ENCODE measurements at regions not wholly inside any gene's neighbourhood (a gene's known extent, or its start where the extent isn't known, plus 50 kb on each side); places are given as distances from the start of the nearest gene placed in this dataset.

DNA sequence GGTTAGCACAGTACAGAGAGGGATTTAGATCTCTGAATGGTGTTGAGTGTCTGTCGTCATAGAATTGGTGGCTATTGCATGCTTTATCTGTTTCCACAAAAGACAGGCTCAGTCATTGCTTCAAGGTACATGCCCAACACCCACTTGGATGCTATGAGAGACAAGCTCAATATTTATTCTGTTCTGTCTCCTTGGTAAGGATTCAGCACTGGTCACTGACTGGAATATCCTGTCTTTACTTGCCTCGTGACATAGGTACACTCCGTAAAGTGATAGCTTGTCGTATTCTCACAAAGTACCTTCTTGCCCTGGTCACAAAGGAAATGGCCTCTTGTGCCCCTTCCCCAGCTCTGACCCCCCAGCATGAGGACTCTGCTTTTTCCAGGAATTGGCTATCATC, 72.8 kb upstream of the CTNNB1 start:
- DNase-seq (ENCODE audit: insufficient read length, low spot score), result no peak
- no peak for TF ChIP-seq POLR2A (IDR thresholded peaks at IDR 0.05; ENCODE audit: low read depth, low read length)
- no peak for FAIRE-seq

DNA sequence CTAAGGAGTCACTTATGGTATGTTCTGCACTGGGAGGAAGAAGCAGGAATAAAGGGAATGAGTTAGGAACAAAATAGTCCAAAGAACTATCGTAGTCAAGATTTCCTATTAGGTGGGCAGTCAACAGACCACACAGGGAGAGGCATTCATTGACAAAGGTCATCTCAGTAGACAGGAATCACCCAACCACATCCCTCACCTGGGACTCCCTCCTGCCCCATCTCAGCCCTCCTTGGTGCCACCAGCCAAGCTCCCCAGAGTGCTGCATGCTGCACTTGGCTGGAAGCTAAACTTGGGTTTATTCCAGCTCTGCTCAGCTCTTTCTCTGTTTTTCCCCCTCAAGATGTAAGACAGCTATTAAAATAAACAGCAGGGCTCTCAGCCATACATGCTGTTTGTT, 72.3 kb upstream of the CTNNB1 start:
- no peak for DNase-seq (ENCODE audit: insufficient read length, low spot score)
- no peak for FAIRE-seq
- TF ChIP-seq POLR2A (IDR thresholded peaks at IDR 0.05; ENCODE audit: low read depth, low read length), result no peak

DNA sequence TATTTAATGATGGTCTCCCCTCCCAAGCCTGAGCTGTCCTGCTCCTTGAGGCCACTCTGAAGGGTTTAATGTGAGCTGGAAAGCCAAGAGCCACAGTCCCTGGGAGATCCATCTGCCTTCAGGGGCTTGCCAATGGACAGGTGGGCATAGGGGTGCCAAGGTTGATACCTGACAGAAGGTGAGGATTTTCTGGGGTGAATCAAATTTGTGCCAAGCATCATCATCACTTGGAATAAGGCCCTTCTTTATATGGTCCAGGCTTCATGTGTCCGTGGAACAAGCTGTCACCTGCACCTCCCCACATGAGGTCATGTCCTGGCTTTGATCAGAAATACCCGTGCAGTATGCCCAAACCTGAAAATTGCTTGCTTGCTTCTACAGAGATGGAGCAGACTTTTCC, 71.9 kb upstream of the CTNNB1 start:
- FAIRE-seq (no peak), DNase-seq (ENCODE audit: insufficient read length, low spot score) (no peak)
- no peak for TF ChIP-seq POLR2A (IDR thresholded peaks at IDR 0.05; ENCODE audit: low read depth, low read length)

DNA sequence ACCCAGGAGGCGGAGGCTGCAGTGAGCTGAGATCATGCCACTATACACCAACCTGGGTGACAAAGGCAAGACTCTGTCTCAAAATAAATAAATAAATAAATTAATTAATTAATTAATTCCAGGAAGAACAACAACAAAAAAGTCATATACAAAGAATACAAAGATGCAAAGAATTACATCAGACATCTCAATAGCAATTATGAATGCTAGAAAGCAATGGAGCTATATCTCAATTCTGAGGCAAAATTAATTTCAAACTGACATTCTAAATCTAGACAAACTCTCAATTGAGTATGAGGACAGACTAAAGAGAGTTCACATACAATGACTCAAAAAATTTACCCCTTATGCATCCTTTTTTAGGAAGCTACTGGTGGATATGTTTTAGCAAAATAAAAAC, 69.6 kb upstream of the CTNNB1 start:
- DNase-seq (ENCODE audit: insufficient read length, low spot score) (no peak), FAIRE-seq (no peak)
- no peak for TF ChIP-seq POLR2A (IDR thresholded peaks at IDR 0.05; ENCODE audit: low read depth, low read length)

DNA sequence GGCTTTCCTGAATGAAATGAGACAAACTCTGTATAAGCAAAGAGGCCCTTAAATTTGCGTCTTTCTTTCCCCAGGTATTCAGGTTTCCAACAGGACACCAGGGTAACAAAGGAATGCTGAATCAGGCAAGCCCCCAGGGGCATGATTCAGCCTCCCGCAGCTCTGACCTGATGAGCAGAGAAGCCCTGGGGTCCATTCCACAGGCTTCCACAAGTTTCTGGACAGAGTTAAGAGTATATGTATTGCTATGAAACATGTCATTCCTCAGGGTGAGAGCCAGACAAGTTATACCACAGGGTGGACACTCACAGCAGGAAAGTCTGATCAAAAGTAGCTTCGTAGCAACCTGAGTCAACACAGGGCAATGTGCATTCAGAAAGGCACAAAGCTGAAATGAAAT, 68.1 kb upstream of the CTNNB1 start:
- no peak for FAIRE-seq
- TF ChIP-seq POLR2A (IDR thresholded peaks at IDR 0.05; ENCODE audit: low read depth, low read length), result no peak
- no peak for DNase-seq (ENCODE audit: insufficient read length, low spot score)

DNA sequence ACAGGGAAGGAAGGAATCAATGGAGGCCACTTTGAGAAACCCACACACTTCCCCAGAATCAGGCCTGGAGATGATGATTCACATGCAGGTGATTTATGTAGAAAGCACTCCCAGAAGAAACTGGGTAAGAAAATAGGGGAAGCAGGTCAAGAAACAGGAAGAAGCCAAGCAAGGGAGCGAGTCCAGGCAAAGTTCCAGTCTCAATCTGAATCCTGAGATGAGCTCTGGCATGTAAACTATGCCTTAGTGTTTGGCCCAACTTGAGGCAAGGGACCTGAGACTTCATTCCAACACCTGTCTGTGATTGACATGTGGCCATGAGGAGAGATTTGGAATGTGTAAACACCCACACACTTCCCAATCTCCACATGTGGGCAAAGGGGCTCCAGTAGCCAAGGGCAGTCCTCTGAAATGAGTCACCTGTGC, 61.6 kb upstream of the CTNNB1 start:
- DNase-seq (ENCODE audit: insufficient read length, low spot score) (no peak), FAIRE-seq (no peak)
- TF ChIP-seq POLR2A (IDR thresholded peaks at IDR 0.05; ENCODE audit: low read depth, low read length), result no peak

DNA sequence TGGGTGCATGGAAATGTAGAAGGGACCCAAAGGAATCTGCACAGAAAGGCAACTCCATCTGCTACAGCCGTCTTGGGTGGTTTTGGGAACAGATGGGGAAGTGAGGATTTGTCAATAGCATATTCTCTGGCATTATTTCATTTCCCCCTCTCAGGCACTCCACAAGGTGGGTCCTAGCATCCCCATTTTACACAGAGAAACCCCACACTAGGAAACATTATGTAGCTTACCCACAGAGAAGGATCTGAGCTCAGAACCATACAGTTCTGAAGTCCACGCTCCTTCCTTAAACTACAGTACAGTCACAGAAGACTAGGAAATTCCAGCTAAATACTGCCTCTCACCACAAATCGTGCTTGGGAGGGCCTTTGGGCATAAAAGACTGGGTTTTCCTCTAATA, 61.2 kb upstream of the CTNNB1 start:
- FAIRE-seq (no peak), DNase-seq (ENCODE audit: insufficient read length, low spot score) (no peak)
- no peak for TF ChIP-seq POLR2A (IDR thresholded peaks at IDR 0.05; ENCODE audit: low read depth, low read length)

DNA sequence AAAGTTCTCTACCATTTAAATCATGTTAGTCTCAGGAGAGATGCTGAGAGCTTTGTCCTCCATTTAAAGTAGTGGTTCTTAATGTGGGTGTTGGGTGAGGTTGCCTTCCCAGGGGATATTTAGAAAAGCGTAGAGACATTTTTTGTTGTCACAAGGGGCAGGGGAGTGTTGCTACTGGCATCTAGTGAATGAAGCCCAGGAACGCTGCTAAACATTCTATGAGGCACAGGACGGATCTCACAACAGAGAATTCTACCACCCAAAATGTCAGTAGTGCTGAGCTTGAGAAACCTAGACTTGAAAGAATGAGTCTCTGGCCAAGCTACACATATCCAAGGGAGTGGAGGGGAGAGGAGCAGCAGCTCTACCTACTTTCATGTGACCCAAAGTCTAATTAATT, 60.7 kb upstream of the CTNNB1 start:
- FAIRE-seq, result no peak
- TF ChIP-seq POLR2A (IDR thresholded peaks at IDR 0.05; ENCODE audit: low read depth, low read length), result no peak
- DNase-seq (ENCODE audit: insufficient read length, low spot score), result no peak

DNA sequence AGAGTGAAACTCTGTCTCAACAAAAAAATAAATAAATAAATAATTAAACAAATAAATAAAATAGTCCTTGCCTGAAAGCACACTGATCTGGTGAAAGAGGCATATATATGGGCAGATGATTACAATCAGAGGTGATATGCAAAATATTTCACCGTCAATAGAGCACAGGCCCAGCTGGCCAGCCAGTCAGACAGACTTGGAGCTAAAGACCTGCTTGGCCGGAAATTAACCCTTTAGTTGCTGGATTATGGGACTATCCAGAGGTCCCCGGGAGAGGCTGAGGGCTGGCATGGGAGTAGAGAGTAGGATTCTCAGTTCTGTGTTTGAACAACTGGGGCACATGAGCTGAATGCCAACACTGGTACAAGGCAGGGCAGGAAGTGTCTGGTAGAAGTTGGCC, 59.1 kb upstream of the CTNNB1 start:
- FAIRE-seq (no peak), DNase-seq (ENCODE audit: insufficient read length, low spot score) (no peak)
- no peak for TF ChIP-seq POLR2A (IDR thresholded peaks at IDR 0.05; ENCODE audit: low read depth, low read length)

DNA sequence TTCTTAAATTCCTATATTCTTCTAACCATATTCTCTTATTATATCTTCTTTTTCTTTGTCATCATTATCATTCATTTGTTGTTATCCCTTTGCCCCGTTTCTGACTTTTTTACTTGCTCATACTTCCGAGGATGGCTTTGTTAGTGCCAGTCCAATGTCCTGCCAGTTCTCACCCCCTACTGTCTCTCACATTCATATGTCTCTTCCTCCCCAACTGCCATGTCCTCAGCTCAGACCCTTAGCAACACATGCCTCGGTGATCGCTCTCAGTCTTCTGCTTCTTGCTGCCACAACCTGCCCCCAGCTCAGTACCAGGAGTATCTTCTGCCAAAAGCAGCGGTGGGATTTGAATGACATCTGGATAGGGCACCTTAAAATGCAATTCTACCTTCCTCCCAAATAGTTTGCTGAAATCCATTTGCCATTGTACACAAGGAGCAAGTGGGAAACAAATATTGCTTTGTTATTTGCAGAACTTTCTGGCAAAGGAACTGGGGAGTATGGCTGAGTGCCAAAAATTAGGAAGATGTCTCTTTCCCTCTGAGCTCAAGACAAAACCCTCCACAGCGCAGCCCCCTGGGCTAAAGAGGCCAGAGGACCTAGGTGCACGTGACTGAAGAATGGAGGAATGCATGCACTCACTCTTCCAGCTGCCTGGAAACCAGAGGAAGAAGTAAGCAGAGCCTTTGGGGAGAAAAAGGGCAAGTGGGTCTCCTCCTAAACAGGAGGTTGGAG, 57.7 kb upstream of the CTNNB1 start:
- DNase-seq (ENCODE audit: insufficient read length, low spot score) (no peak), FAIRE-seq (no peak)
- no peak for TF ChIP-seq POLR2A (IDR thresholded peaks at IDR 0.05; ENCODE audit: low read depth, low read length)

DNA sequence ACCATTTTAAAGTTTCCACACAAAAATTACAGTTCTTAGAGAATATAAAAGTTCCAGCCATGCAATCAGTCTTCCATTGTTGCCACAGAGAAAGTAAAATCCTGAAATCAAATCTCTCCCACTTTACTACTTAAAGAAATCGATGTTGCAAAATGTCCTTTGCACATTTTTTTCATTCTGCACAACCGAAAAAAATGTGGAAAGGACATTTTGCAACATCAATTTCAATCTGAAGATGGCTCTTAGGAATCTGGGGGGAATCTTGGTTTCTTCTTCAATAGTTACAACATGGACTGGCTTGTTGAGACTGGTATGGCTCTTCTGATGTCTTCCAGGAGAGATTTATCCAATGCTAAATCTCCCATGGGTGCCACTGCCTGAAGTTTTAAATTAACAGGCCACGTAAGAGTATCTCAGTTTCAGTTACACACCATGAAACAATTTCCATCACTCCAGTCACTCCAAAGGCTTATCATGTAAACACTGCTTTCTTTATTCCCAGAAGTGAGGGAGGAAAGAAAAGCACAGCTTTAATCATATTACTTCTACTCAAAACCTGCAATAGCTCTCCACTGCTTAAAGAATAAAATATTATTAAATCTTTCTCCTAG, 55.8 kb upstream of the CTNNB1 start:
- TF ChIP-seq POLR2A (IDR thresholded peaks at IDR 0.05; ENCODE audit: low read depth, low read length), result no peak
- DNase-seq (ENCODE audit: insufficient read length, low spot score), result no peak
- no peak for FAIRE-seq

DNA sequence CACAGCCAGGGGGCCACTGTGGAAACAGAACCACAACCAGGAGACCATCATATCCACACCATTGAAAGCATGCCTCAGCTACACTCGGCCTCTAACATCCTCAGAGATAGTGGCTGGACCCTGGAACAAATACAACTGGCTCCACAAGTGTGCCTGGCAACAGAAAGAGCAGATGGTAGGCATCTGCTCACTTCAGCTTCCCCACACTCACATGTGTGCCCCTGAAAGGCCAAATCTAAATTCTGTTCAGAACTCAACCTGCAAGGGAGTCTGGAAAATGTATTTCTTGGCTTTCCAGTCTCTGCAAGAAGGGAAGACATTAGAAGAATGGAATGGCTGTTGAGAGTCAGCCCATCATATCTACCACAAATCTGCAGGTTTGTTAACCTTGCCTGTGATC, 54.7 kb upstream of the CTNNB1 start:
- TF ChIP-seq POLR2A (IDR thresholded peaks at IDR 0.05; ENCODE audit: low read depth, low read length), result no peak
- FAIRE-seq (no peak), DNase-seq (ENCODE audit: insufficient read length, low spot score) (no peak)

DNA sequence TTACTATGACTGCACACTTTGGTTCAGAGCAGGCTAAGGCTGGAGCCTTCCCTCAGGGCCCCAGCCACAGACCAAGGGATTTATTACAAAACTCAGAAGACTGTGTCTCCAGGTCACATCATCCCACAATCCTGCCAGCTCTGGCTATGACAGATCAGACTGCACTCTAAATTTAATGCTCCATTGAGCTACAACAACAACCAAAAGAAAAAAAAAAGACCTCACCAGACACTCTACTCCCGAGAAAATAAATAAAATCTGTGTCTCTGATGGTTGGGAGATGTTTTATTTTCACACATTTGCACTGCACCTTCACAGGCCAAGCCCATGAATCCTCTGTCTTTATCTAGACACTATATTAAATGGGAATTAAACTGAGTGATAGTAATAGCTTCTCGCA, 50.8 kb upstream of the CTNNB1 start:
- no peak for DNase-seq (ENCODE audit: insufficient read length, low spot score)

DNA sequence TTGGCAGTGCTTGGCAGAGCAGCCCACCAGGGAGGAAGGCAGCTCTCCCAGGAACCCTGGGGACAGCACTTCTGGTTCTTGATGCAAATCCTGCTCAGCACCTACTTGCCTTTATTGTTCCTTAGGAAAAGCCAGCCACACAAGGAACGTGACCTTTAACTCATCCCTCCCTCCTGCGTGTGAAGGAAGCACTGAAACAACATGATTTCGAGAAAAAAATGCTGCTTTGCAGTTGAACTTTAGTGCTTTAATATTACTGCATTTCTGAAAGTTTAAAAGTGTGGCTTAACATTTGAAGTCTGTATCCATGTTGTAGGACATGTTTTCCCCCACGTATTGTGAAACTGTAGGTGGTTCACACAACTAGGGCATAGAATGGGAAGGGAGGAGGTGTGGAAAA, 50.4 kb upstream of the CTNNB1 start:
- DNase-seq (ENCODE audit: insufficient read length, low spot score), result no peak
- no peak for TF ChIP-seq POLR2A (IDR thresholded peaks at IDR 0.05; ENCODE audit: low read depth, low read length)
- no peak for FAIRE-seq

More for the DNA sequence above, 50.8 kb upstream of the CTNNB1 start:
- FAIRE-seq, result no peak
- TF ChIP-seq POLR2A (IDR thresholded peaks at IDR 0.05; ENCODE audit: low read depth, low read length), result no peak
